ENCODE measurements at regions not wholly inside any gene's neighbourhood (a gene's known extent, or its start where the extent isn't known, plus 50 kb on each side); places are given as distances from the start of the nearest gene placed in this dataset.

- H3K27me3 Mint-ChIP-seq (ENCODE audit: insufficient read depth), result no peaks in the 10 kb centered on the region
- H3K9me3 Mint-ChIP-seq, result peaks cover 46% of the 10 kb centered on the region
- no peaks in the 10 kb centered on the region for H3K4me1 Mint-ChIP-seq (ENCODE audit: low read depth)
- H3K4me3 Mint-ChIP-seq, result no peak overlapping the region
- TF ChIP-seq CTCF (IDR thresholded peaks at IDR 0.05), result no peak
- no peaks in the 10 kb centered on the region for H3K36me3 Mint-ChIP-seq (ENCODE audit: low read depth)
- no peak overlapping the region for H3K27ac Mint-ChIP-seq
- DNase-seq, result no peak
Observed at GRCh38 chr18:71850602-71851001, 693.5 kb downstream of the CBLN2 start.

- peaks cover 47% of the 10 kb centered on the region for H3K9me3 Mint-ChIP-seq
- no peaks in the 10 kb centered on the region for H3K4me1 Mint-ChIP-seq (ENCODE audit: low read depth)
- no peak overlapping the region for H3K27ac Mint-ChIP-seq
- TF ChIP-seq CTCF (IDR thresholded peaks at IDR 0.05), result no peak
- H3K27me3 Mint-ChIP-seq (ENCODE audit: insufficient read depth), result no peaks in the 10 kb centered on the region
- no peaks in the 10 kb centered on the region for H3K36me3 Mint-ChIP-seq (ENCODE audit: low read depth)
- no peak overlapping the region for H3K4me3 Mint-ChIP-seq
- DNase-seq, result no peak
Observed at GRCh38 chr18:71849407-71849806, 694.7 kb downstream of the CBLN2 start.

GRCh38 chr18:71846716-71847115 is 697.4 kb downstream of the CBLN2 start:
- H3K36me3 Mint-ChIP-seq (ENCODE audit: low read depth), result no peaks in the 10 kb centered on the region
- H3K9me3 Mint-ChIP-seq, result peaks cover 43% of the 10 kb centered on the region
- H3K27ac Mint-ChIP-seq, result no peak overlapping the region
- no peaks in the 10 kb centered on the region for H3K27me3 Mint-ChIP-seq (ENCODE audit: insufficient read depth)
- no peak for TF ChIP-seq CTCF (IDR thresholded peaks at IDR 0.05)
- no peak for DNase-seq
- no peaks in the 10 kb centered on the region for H3K4me1 Mint-ChIP-seq (ENCODE audit: low read depth)
- no peak overlapping the region for H3K4me3 Mint-ChIP-seq

- Mint-ChIP-seq H3K27me3 (ENCODE audit: insufficient read depth) (no peaks in the 10 kb centered on the region), H3K4me1 (ENCODE audit: low read depth) (no peaks in the 10 kb centered on the region), H3K27ac (no peak overlapping the region), H3K4me3 (no peak overlapping the region), H3K36me3 (ENCODE audit: low read depth) (no peaks in the 10 kb centered on the region), H3K9me3 (peaks cover 34% of the 10 kb centered on the region)
- DNase-seq, result no peak
- TF ChIP-seq CTCF (IDR thresholded peaks at IDR 0.05), result no peak
Observed at GRCh38 chr18:71844814-71845213, 699.3 kb downstream of the CBLN2 start.

GRCh38 chr18:71842666-71843065 is 701.5 kb downstream of the CBLN2 start:
- no peak for TF ChIP-seq CTCF (IDR thresholded peaks at IDR 0.05)

GRCh38 chr18:71837547-71837946 is 706.6 kb downstream of the CBLN2 start:
- Mint-ChIP-seq H3K27me3 (ENCODE audit: insufficient read depth) (no peaks in the 10 kb centered on the region; the same call in 1 of the 2 replicates), H3K4me3 (no peak overlapping the region), H3K4me1 (ENCODE audit: low read depth) (no peaks in the 10 kb centered on the region), H3K9me3 (peaks cover 18% of the 10 kb centered on the region), H3K36me3 (ENCODE audit: low read depth) (0 out of 2 replicates have a peak, but pooled peaks cover 4% of the 10 kb centered on the region), H3K27ac (no peak overlapping the region)
- TF ChIP-seq CTCF (IDR thresholded peaks at IDR 0.05), result no peak
- no peak for DNase-seq

More at GRCh38 chr18:71842666-71843065, 701.5 kb downstream of the CBLN2 start:
- Mint-ChIP-seq H3K27me3 (ENCODE audit: insufficient read depth) (no peaks in the 10 kb centered on the region), H3K27ac (no peak overlapping the region), H3K36me3 (ENCODE audit: low read depth) (no peaks in the 10 kb centered on the region), H3K9me3 (peaks cover 22% of the 10 kb centered on the region), H3K4me3 (no peak overlapping the region), H3K4me1 (ENCODE audit: low read depth) (no peaks in the 10 kb centered on the region)
- DNase-seq, result no peak
